ENCODE measurements at regions not wholly inside any gene's neighbourhood (a gene's known extent, or its start where the extent isn't known, plus 50 kb on each side); places are given as distances from the start of the nearest gene placed in this dataset.

DNA sequence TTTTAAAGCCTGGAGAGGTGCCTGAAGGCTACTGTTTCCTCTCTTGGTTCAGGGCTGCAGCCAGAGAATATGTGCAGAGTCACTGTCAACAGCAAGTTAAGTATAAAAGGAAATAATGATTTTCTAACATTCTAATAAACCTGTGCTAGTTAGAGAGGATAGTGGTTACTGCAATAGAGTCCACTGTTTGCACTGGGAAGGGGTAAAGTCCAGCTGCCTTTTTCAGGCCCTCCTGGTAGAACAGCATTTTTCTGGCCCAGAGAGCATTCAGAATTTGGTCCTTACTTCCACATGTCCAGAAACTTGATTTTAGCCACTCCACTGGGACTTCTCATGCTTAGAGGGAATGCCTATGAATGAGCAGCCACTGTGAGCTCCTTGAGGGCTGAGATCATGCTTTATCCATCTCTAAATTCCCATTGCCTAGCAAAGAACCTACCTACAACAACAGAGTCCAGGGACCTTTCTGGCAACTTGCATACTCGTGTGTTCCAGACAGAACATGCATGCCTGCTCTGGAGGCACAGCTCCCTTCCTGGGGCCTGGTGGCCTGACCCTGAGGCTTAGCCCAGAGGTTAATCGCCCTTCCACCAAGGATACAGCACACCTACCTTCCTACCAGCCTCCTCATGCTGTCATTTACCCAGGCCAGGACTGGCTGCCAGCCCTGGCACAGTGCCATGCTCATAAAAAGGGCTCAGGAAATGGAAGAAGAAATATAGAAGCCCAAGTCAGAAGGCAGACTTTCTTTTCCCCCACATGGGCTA is 50.3 kb upstream of the ATP13A3 start:
- in situ Hi-C loops (cut with HindIII; ENCODE audit: low sequenced_read_pairs) = loop anchor here (5.0 kb wide), 1 partner anchor 35 kb away; no protein-coding TSS in a partner anchor

Measured in endothelial cell of hepatic sinusoid (primary cell).